GM12878 (cell line): ENCODE measurements at regions not wholly inside any gene's neighbourhood (a gene's known extent, or its start where the extent isn't known, plus 50 kb on each side); places are given as distances from the start of the nearest gene placed in this dataset.
A peak's percentile ranks its signal among the peaks of the same experiment; 100 is the strongest.

Experiments
- ATAC-seq: fragments of 200-7000 bp; cut with Tn5 transposase; 3 replicates; pipeline ENCODE4 v1.9.1; 2020; ENCODE audit warnings: mild to moderate bottlenecking, moderate library complexity
- BruUV-seq: library from RNA; stranded (reverse); fragments of 400-500 nt; replicated peaks from 2 replicates; lab custom pipeline; 2021; lab: Mats Ljungman, UMichigan
- CTCF ChIA-PET: fragments of 300-600 bp; sonication (Branson Sonifier 250); formaldehyde crosslinking; extraction: SDS; loops from one replicate; lab custom pipeline; 2021; ENCODE audit warnings: inconsistent platforms; lab: Yijun Ruan, JAX
- POLR2A ChIA-PET: fragments of 350-600 bp; formaldehyde crosslinking; extraction: SDS; loops from one replicate; lab custom pipeline; 2021; ENCODE audit warnings: inconsistent platforms; lab: Charles Lee
- RAD21 ChIA-PET: fragments of 300-600 bp; sonication (Branson Sonifier 250); formaldehyde crosslinking; loops from one replicate; lab custom pipeline; 2023; ENCODE audit warnings: antibody characterized with exemption; ENCODE audit not compliant: unreplicated experiment; lab: Charles Lee
- SMC1A ChIA-PET: fragments of 300-600 bp; sonication (Branson Sonifier 250); formaldehyde crosslinking; loops from one replicate; lab custom pipeline; 2023; ENCODE audit not compliant: unreplicated experiment, uncharacterized antibody; lab: Charles Lee
- DNase-seq: peaks from one replicate; pipeline ENCODE4 v3.0.0-alpha.2; 2011; ENCODE audit warnings: low read depth, low spot score
- FAIRE-seq: peaks from 3 replicates; lab custom pipeline; 2011; peaks lifted over from hg19 to GRCh38; lab: Jason Lieb, UNC
- H2AFZ ChIP-seq: 2 replicates; pipeline ENCODE4 v1.6.0; 2011; ENCODE audit warnings: low read depth, low read length, control low read depth; ENCODE audit not compliant: control insufficient read depth
- H3K27ac ChIP-seq: 2 replicates; pipeline ENCODE4 v1.5.1; 2011; ENCODE audit warnings: control low read depth; ENCODE audit not compliant: control insufficient read depth, insufficient read depth
- H3K27me3 ChIP-seq, 2 experiments: replicated peaks in 1 of 2; 2 replicates each; pipeline versions ENCODE4 v1.6.0 to v1.6.1; 2011; ENCODE audit warnings: low read length in 1 of 2; ENCODE audit not compliant: control insufficient read depth in 2 of 2, insufficient read depth in 2 of 2
- H3K36me3 ChIP-seq, 2 experiments: 2 replicates each; pipeline ENCODE4 v1.5.1; 2011; ENCODE audit warnings: low read length in 1 of 2; ENCODE audit not compliant: control insufficient read depth in 2 of 2, insufficient read depth in 2 of 2
- H3K4me1 ChIP-seq: 2 replicates; pipeline ENCODE4 v1.6.1; 2011; ENCODE audit warnings: mild to moderate bottlenecking, low read length, moderate library complexity, mixed read lengths; ENCODE audit not compliant: control insufficient read depth, insufficient read depth
- H3K4me2 ChIP-seq: 2 replicates; pipeline ENCODE4 v1.6.0; 2011; ENCODE audit warnings: control low read depth; ENCODE audit not compliant: control insufficient read depth, insufficient read depth
- H3K4me3 ChIP-seq: fragments of 200-600 bp; sonication (generic); 2 replicates; pipeline ENCODE4 v1.5.1; 2016
- H3K79me2 ChIP-seq: 2 replicates; pipeline ENCODE4 v1.6.0; 2011; ENCODE audit warnings: low read length; ENCODE audit not compliant: control insufficient read depth, insufficient read depth
- H3K9ac ChIP-seq: 2 replicates; pipeline ENCODE4 v1.8.0; 2011; ENCODE audit warnings: low read length, control low read depth, mixed read lengths; ENCODE audit not compliant: control insufficient read depth, insufficient read depth
- H3K9me3 ChIP-seq: replicated peaks from 3 replicates; pipeline ENCODE4 v1.5.1; 2011; ENCODE audit warnings: mild to moderate bottlenecking, low read length; ENCODE audit not compliant: control insufficient read depth, insufficient read depth
- H4K20me1 ChIP-seq: 2 replicates; pipeline ENCODE4 v1.6.0; 2011; ENCODE audit not compliant: control insufficient read depth, insufficient read depth
- CHD4 ChIP-seq: fragments of 200-600 bp; sonication (generic); IDR thresholded peaks from 2 replicates; pipeline ENCODE4 v1.6.1; 2016; ENCODE audit warnings: mild to moderate bottlenecking
- CREB1 ChIP-seq: IDR thresholded peaks from 2 replicates; pipeline ENCODE4 v1.6.1; 2012; ENCODE audit warnings: low read depth, mild to moderate bottlenecking, inconsistent platforms
- EP300 ChIP-seq, 2 experiments: fragments of 150-350 bp in 1 of 2; IDR thresholded peaks; 2 replicates each; pipeline ENCODE4 v1.6.1; 2011 to 2012; ENCODE audit warnings: low read depth in 2 of 2, low read length in 2 of 2, borderline replicate concordance in 1 of 2, improper control_type of control experiment in 1 of 2, inconsistent platforms in 1 of 2; ENCODE audit not compliant: control insufficient read depth in 1 of 2
- HCFC1 ChIP-seq: fragments of 150-350 bp; IDR thresholded peaks from 2 replicates; pipeline ENCODE4 v1.6.1; 2014; ENCODE audit warnings: low read length
- HDGF ChIP-seq: fragments of 450-650 bp; IDR thresholded peaks from 2 replicates; pipeline ENCODE4 v1.6.1; 2016; ENCODE audit warnings: antibody characterized with exemption
- NR2C1 ChIP-seq: fragments of 450-650 bp; IDR thresholded peaks from 2 replicates; pipeline ENCODE4 v1.6.1; 2017; ENCODE audit warnings: antibody characterized with exemption, mild to moderate bottlenecking, moderate library complexity
- RELA ChIP-seq: fragments of 450-650 bp; IDR thresholded peaks from 2 replicates; pipeline ENCODE4 v1.8.0; 2014; ENCODE audit warnings: borderline replicate concordance; ENCODE audit not compliant: partially characterized antibody
- REST ChIP-seq: IDR thresholded peaks from 2 replicates; pipeline ENCODE4 v1.6.1; 2012; ENCODE audit warnings: mild to moderate bottlenecking, low read depth, low read length
- RUNX3 ChIP-seq: IDR thresholded peaks from 2 replicates; pipeline ENCODE4 v1.6.1; 2012; ENCODE audit warnings: low read length, inconsistent platforms
- SIN3A ChIP-seq: IDR thresholded peaks from 2 replicates; pipeline ENCODE4 v1.6.1; 2012; ENCODE audit warnings: low read depth, low read length, improper control_type of control experiment
- ZBTB33 ChIP-seq: fragments of 450-650 bp; IDR thresholded peaks from 2 replicates; pipeline ENCODE4 v1.6.1; 2017; ENCODE audit warnings: mild to moderate bottlenecking
- WGBS: methylation state at CpG from one replicate; pipeline ENCODE4 v1.1.6; 2016; ENCODE audit warnings: low lambda C conversion rate; ENCODE audit not compliant: insufficient replicate concordance, insufficient coverage; ENCODE audit errors: missing lambda C conversion rate; 5-methylcytosine and 5-hydroxymethylcytosine counted together
- in situ Hi-C: fragments of 300-500 bp; cut with MboI; formaldehyde crosslinking; loops from 9 replicates; pipeline ENCODE4 v1.14.3; 2018; ENCODE audit warnings: mixed read lengths
- intact Hi-C: fragments of 100-400 bp; cut with micrococcal nuclease; formaldehyde crosslinking; loops from one replicate; pipeline ENCODE4 v1.14.2; 2022; ENCODE audit not compliant: unreplicated experiment

- Histone ChIP-seq H3K4me3 (no peak overlapping the region), H3K36me3 (no peaks in the 10 kb centered on the region)
- POLR2A ChIA-PET: no interaction called here
- TF ChIP-seq EP300 (IDR thresholded peaks at IDR 0.05; ENCODE audit: borderline replicate concordance in 1 of 2, control insufficient read depth in 1 of 2, low read depth in 2 of 2, low read length in 2 of 2) (no peak), SIN3A (no peak), NR2C1 (no peak), CREB1 (no peak), RELA (no peak), ZBTB33 (no peak)
- TF ChIP-seq, all 136 proteins: peak for 0
- 42% methylated on average over 4 of the region's 4 CpGs for WGBS
- SMC1A ChIA-PET: interaction anchor here (0.6 to 0.7 kb wide), 2 partner anchors 98 to 291 kb away, joined by 3 read pairs; no protein-coding TSS in a partner anchor
- FAIRE-seq (no peak), ATAC-seq (no peak), DNase-seq (no peak)
- no TSS peak for BruUV-seq
- H3K4me2 ChIP-seq: no peak overlapping the region
- H2AFZ ChIP-seq: no peak overlapping the region
- RAD21 ChIA-PET: interaction anchor here (1.6 kb wide), 1 partner anchor 53 kb away, joined by 4 read pairs; no protein-coding TSS in a partner anchor
- no peaks in the 10 kb centered on the region for H3K27me3 ChIP-seq
- H3K9ac ChIP-seq: no peak overlapping the region
- no peak overlapping the region for H3K27ac ChIP-seq
- intact Hi-C loops (no loop called here), in situ Hi-C loops (no loop called here)
- CTCF ChIA-PET: no interaction called here
- no peaks in the 10 kb centered on the region for H3K79me2 ChIP-seq
- H3K4me1 ChIP-seq: peaks cover 33% of the 10 kb centered on the region
- no peaks in the 10 kb centered on the region for H4K20me1 ChIP-seq
- no peaks in the 10 kb centered on the region; the same call in 2 of the 3 replicates for H3K9me3 ChIP-seq
Observed at GRCh38 chr17:79338604-79339003, 264.0 kb downstream of the ENGASE start.

GRCh38 chr17:79338152-79338551, 263.5 kb downstream of the ENGASE start:
- ChIA-PET RAD21 (no interaction called here), SMC1A (no interaction called here), CTCF (no interaction called here), POLR2A (no interaction called here)
- no peak for FAIRE-seq
- Histone ChIP-seq H3K27me3 (no peaks in the 10 kb centered on the region), H3K79me2 (no peaks in the 10 kb centered on the region), H3K9ac (no peak overlapping the region), H4K20me1 (no peaks in the 10 kb centered on the region), H3K4me2 (no peak overlapping the region), H2AFZ (no peak overlapping the region), H3K27ac (no peak overlapping the region), H3K4me1 (peaks cover 33% of the 10 kb centered on the region), H3K4me3 (no peak overlapping the region), H3K36me3 (no peaks in the 10 kb centered on the region), H3K9me3 (no peaks in the 10 kb centered on the region)
- ATAC-seq: no peak
- TF ChIP-seq HDGF (no peak), REST (peak; percentile 90), RUNX3 (peak; percentile 74), HCFC1 (no peak), CHD4 (no peak)
- DNase-seq: no peak
- intact Hi-C loops: no loop called here
- no TSS peak for BruUV-seq
- 83% methylated on average over 7 of the region's 7 CpGs for WGBS
- in situ Hi-C loops: no loop called here
